MM.1S (cell line): ENCODE measurements at regions not wholly inside any gene's neighbourhood (a gene's known extent, or its start where the extent isn't known, plus 50 kb on each side); places are given as distances from the start of the nearest gene placed in this dataset.

Source experiments
- DNase-seq: peaks from one replicate; pipeline ENCODE4 v3.0.0-alpha.2; 2015
- H2AFZ ChIP-seq: fragments of 300-600 bp; sonication (generic); 2 replicates; pipeline ENCODE4 v1.6.0; 2016; ENCODE audit warnings: antibody characterized with exemption, low read length
- H3F3A ChIP-seq: fragments of 300-600 bp; sonication (generic); 2 replicates; pipeline ENCODE4 v1.6.1; 2016; ENCODE audit warnings: mild to moderate bottlenecking, antibody characterized with exemption, low read length, moderate library complexity, mixed read lengths; ENCODE audit not compliant: insufficient read depth
- H3K27ac ChIP-seq: fragments of 300-600 bp; sonication (generic); 2 replicates; pipeline ENCODE4 v1.5.1; 2016; ENCODE audit warnings: mild to moderate bottlenecking, low read length
- H3K27me3 ChIP-seq: fragments of 300-600 bp; sonication (generic); replicated peaks from 2 replicates; pipeline ENCODE4 v1.6.0; 2016; ENCODE audit warnings: low read length; ENCODE audit not compliant: insufficient read depth
- H3K36me3 ChIP-seq: fragments of 300-600 bp; sonication (generic); replicated peaks from 2 replicates; pipeline ENCODE4 v1.6.1; 2016; ENCODE audit warnings: mild to moderate bottlenecking, low read length, mixed read lengths; ENCODE audit not compliant: insufficient read depth
- H3K4me1 ChIP-seq: fragments of 300-600 bp; sonication (generic); 2 replicates; pipeline ENCODE4 v1.6.1; 2016; ENCODE audit warnings: low read length, mixed read lengths
- H3K4me2 ChIP-seq: fragments of 300-600 bp; sonication (generic); 2 replicates; pipeline ENCODE4 v1.6.0; 2016; ENCODE audit warnings: low read depth, low read length
- H3K4me3 ChIP-seq: fragments of 300-600 bp; sonication (generic); 2 replicates; pipeline ENCODE4 v1.5.1; 2016; ENCODE audit warnings: low read length, mixed read lengths
- H3K79me2 ChIP-seq: fragments of 300-600 bp; sonication (generic); 2 replicates; pipeline ENCODE4 v1.6.1; 2016; ENCODE audit warnings: mixed run types, low read length, mixed read lengths
- H3K9ac ChIP-seq: fragments of 300-600 bp; sonication (generic); 2 replicates; pipeline ENCODE4 v1.6.1; 2016; ENCODE audit warnings: low read length, mixed read lengths
- H3K9me2 ChIP-seq: fragments of 300-600 bp; sonication (generic); replicated peaks from 2 replicates; pipeline ENCODE4 v1.6.1; 2016; ENCODE audit warnings: mild to moderate bottlenecking, low read length, mixed read lengths; ENCODE audit not compliant: insufficient read depth
- H3K9me3 ChIP-seq: fragments of 300-600 bp; sonication (generic); replicated peaks from 2 replicates; pipeline ENCODE4 v1.6.1; 2016; ENCODE audit warnings: mild to moderate bottlenecking, low read length, mixed read lengths; ENCODE audit not compliant: insufficient read depth
- H4K20me1 ChIP-seq: fragments of 300-600 bp; sonication (generic); 2 replicates; pipeline ENCODE4 v1.6.1; 2016; ENCODE audit warnings: mild to moderate bottlenecking, low read length, moderate library complexity, mixed read lengths; ENCODE audit not compliant: insufficient read depth
- CTCF ChIP-seq: fragments of 300-600 bp; sonication (generic); IDR thresholded peaks from 2 replicates; pipeline ENCODE4 v1.5.1; 2016; ENCODE audit warnings: antibody characterized with exemption, low read length, mixed read lengths
- EZH2 ChIP-seq: fragments of 300-600 bp; sonication (generic); optimal IDR thresholded peaks from 2 replicates; pipeline ENCODE3; 2017; ENCODE audit warnings: low read depth, mild to moderate bottlenecking, antibody characterized with exemption, low read length, mixed read lengths
- EZH2phosphoT487 ChIP-seq: fragments of 300-600 bp; sonication (generic); IDR thresholded peaks from 2 replicates; pipeline ENCODE4 v1.6.1; 2018; ENCODE audit warnings: antibody characterized with exemption, low read length

GRCh38 chrX:98379134-98379533 lies 1495.4 kb downstream of the RPA4 start:
- H3K9me2 ChIP-seq: no peaks in the 10 kb centered on the region
- no peaks in the 10 kb centered on the region for H3K4me1 ChIP-seq
- DNase-seq: no peak
- no peaks in the 10 kb centered on the region for H3K79me2 ChIP-seq
- TF ChIP-seq CTCF (0 out of 2 replicates have a peak, but pooled peaks have one; percentile 16), EZH2 (no peak)
- no peaks in the 10 kb centered on the region for H4K20me1 ChIP-seq
- H3K9ac ChIP-seq: no peak overlapping the region
- H3K27me3 ChIP-seq: no peaks in the 10 kb centered on the region
- no peaks in the 10 kb centered on the region for H3K36me3 ChIP-seq
- no peak overlapping the region for H2AFZ ChIP-seq
- no peak overlapping the region for H3K4me3 ChIP-seq
- H3K4me2 ChIP-seq: no peak overlapping the region
- H3F3A ChIP-seq: no peaks in the 10 kb centered on the region
- H3K27ac ChIP-seq: no peak overlapping the region
- no peaks in the 10 kb centered on the region for H3K9me3 ChIP-seq

GRCh38 chrX:98380106-98380505 lies 1496.4 kb downstream of the RPA4 start:
- Histone ChIP-seq H3K27ac (no peak overlapping the region), H2AFZ (no peak overlapping the region), H3F3A (no peaks in the 10 kb centered on the region), H3K36me3 (no peaks in the 10 kb centered on the region), H3K27me3 (no peaks in the 10 kb centered on the region), H3K79me2 (no peaks in the 10 kb centered on the region), H3K4me2 (no peak overlapping the region), H4K20me1 (no peaks in the 10 kb centered on the region), H3K9ac (no peak overlapping the region), H3K9me3 (no peaks in the 10 kb centered on the region), H3K4me3 (no peak overlapping the region), H3K4me1 (no peaks in the 10 kb centered on the region), H3K9me2 (no peaks in the 10 kb centered on the region)
- TF ChIP-seq EZH2phosphoT487 (no peak), EZH2 (no peak)
- no peak for DNase-seq

GRCh38 chrX:98380556-98380955 lies 1496.8 kb downstream of the RPA4 start:
- Histone ChIP-seq H3K9ac (no peak overlapping the region), H3K27ac (no peak overlapping the region), H3K79me2 (no peaks in the 10 kb centered on the region), H2AFZ (no peak overlapping the region), H3K4me3 (no peak overlapping the region), H3F3A (no peaks in the 10 kb centered on the region), H3K9me3 (no peaks in the 10 kb centered on the region), H3K4me2 (no peak overlapping the region), H3K9me2 (no peaks in the 10 kb centered on the region), H3K36me3 (no peaks in the 10 kb centered on the region), H3K4me1 (no peaks in the 10 kb centered on the region), H4K20me1 (no peaks in the 10 kb centered on the region), H3K27me3 (no peaks in the 10 kb centered on the region)
- TF ChIP-seq EZH2: no peak
- TF ChIP-seq EZH2phosphoT487: no peak
- no peak for TF ChIP-seq CTCF
- DNase-seq: no peak

GRCh38 chrX:98398542-98398941 lies 1514.8 kb downstream of the RPA4 start:
- H4K20me1 ChIP-seq: no peaks in the 10 kb centered on the region
- no peaks in the 10 kb centered on the region for H3K4me1 ChIP-seq
- no peak overlapping the region for H3K9ac ChIP-seq
- H3K27me3 ChIP-seq: no peaks in the 10 kb centered on the region
- no peaks in the 10 kb centered on the region for H3K36me3 ChIP-seq
- H3K4me3 ChIP-seq: no peak overlapping the region
- peak; percentile 66 for DNase-seq
- H3K9me2 ChIP-seq: no peaks in the 10 kb centered on the region
- H2AFZ ChIP-seq: peak overlapping the region; percentile 26
- no peaks in the 10 kb centered on the region for H3K79me2 ChIP-seq
- H3K27ac ChIP-seq: peak overlapping the region; percentile 54; the same call in 1 of the 2 replicates
- H3F3A ChIP-seq: peaks cover 4% of the 10 kb centered on the region; the same call in 1 of the 2 replicates
- TF ChIP-seq EZH2 (no peak), EZH2phosphoT487 (no peak), CTCF (no peak)
- no peak overlapping the region; the same call in 1 of the 2 replicates for H3K4me2 ChIP-seq
- no peaks in the 10 kb centered on the region for H3K9me3 ChIP-seq
